IPS DF 19.7 (cell line): ENCODE measurements at regions not wholly inside any gene's neighbourhood (a gene's known extent, or its start where the extent isn't known, plus 50 kb on each side); places are given as distances from the start of the nearest gene placed in this dataset.
"Not testable (repeated sequence)": the region's sequence is repeated elsewhere in the genome, so short reads cannot be mapped to it uniquely, and the experiment has no call there.

ENCODE experiments used
- DNase-seq: peaks from one replicate; pipeline ENCODE4 v3.0.0-alpha.2; 2013; ENCODE audit warnings: low read depth, low spot score

GRCh38 chr11:87645626-87646025 lies 529.6 kb downstream of the RAB38 start:
- DNase-seq = no peak

- no peak for DNase-seq
These were observed 535.4 kb downstream of the RAB38 start for GRCh38 chr11:87639753-87640364.

GRCh38 chr11:87635001-87635400 lies 540.2 kb downstream of the RAB38 start:
- no peak for DNase-seq

DNA sequence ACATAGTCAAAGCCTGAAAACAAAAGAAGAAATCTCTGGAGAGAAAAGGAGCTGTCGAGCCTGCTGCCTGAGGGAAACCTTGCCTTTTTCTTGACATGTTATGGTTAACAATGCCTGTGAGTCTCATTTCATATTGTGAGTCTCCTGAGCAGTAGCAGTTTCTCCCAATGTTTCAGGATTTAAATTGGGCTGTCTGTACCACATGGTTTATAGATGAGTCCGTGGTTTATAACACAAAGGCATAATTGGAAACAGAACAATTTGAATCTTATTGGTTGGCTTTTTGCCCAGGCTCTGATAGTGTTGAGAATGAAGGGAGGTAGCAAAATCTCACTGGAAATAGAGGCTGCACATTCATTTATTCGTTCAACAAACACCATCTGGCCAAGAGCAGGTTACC lies 540.9 kb downstream of the RAB38 start:
- no peak for DNase-seq

- no peak for DNase-seq
These were observed 546.3 kb downstream of the RAB38 start for GRCh38 chr11:87628957-87629356.

- no peak for DNase-seq
These were observed 547.1 kb downstream of the RAB38 start for GRCh38 chr11:87628026-87628580.

- DNase-seq = not testable (repeated sequence)
These were observed 551.5 kb downstream of the RAB38 start for GRCh38 chr11:87623531-87624365.

GRCh38 chr11:87616511-87616910 lies 558.7 kb downstream of the RAB38 start:
- no peak for DNase-seq

DNA sequence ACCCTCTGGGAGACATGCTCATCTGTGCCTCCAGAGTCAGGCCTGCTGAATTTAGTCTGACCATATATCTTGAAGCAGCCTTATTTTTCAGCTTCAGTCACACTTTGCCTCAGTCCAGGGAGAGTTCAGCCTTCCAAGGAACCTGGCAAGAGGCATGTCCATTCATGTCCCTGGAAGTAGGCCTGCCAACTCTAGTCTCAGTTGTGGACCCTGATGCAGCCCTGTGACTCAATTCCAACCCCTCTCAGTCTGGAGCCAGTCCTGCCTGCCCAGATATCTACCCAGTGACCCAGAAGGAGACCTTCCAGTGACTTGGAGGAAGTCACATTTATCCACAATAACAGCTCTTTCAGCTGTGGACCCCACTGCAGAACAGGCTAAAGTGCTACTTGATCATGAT lies 566.6 kb downstream of the TMEM135 start:
- no peak for DNase-seq

GRCh38 chr11:87603887-87604286 lies 566.2 kb downstream of the TMEM135 start:
- no peak for DNase-seq

DNA sequence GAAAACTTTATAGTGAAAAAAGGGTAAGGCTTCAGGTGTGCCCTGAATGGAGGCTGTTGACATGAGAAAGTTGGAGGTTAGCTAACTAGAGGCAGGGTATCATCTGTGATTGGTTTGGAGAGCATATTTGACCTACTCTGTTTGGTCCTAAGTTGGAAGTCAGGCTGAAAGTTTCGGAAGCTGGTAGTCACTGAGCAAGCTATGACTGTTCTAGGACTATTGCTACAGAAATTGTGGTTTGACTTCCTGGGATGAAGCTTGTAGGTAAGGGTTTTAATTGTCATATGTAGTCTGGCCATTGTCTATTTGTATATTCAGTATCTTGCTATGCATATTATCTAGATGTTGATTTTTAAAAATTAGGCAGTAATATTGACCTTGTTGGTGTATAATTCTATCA lies 565.0 kb downstream of the TMEM135 start:
- DNase-seq = no peak

- DNase-seq = no peak
These were observed 563.2 kb downstream of the TMEM135 start for GRCh38 chr11:87600938-87601337.

DNA sequence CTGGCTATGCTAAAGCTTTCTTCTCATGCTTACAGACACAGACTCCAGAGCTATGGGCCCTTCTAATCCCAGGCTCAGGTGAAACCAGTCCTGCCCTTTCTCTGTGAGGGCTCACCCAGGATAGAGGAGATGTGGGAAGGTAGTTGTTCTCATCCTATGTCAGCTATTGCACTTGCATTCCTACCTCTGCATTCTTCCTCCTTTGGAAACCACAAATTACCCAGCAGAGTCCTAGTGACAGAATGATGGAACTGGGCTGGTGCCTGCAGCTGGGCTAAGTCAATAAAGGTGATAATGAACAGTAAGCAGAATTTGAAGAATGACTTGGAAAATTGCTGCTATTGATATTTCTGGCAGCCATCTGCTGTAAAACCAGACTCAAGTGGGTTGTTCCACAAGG lies 560.0 kb downstream of the TMEM135 start:
- no peak for DNase-seq

DNA sequence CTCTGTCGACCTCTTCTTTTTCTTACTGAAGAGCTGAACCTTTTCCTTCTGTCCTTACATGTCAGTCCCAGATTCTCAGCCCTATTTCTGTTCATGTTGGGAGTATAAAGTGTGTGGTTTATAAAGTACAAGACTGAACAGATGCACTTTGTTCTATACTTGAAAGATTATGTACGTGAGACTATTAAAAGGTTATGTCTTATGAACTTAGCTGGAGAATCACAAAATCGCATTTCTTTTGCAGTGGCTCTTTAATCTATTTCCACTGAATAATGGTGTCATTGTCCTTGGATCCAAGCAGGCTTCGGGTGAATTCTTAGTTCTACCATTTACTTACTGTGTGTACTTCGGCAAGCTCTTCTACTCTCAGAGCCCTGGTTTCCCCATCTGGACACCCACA lies 558.4 kb downstream of the TMEM135 start:
- DNase-seq = no peak

DNA sequence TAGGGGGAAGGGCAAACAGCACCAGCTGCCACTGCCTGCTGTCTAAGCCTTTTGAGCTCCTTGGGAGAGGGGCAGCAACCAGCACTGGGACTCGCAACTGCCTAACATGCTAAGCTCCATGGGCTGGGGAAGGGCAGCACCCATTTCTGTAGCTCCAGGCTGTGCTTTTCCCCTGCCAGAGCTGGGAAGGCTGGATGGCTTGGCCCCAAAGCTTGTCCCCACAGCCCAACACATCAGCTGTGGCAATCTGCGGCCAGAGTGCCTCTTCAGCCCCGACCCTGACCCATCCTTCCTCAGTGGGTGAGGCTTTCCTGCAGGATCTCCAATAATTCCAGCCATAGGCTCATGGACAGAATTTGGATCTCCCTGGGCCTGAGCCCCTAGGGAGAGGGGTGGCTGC lies 551.3 kb downstream of the TMEM135 start:
- DNase-seq = no peak

- DNase-seq = not testable (repeated sequence)
These were observed 547.9 kb downstream of the TMEM135 start for GRCh38 chr11:87585613-87586012.

DNA sequence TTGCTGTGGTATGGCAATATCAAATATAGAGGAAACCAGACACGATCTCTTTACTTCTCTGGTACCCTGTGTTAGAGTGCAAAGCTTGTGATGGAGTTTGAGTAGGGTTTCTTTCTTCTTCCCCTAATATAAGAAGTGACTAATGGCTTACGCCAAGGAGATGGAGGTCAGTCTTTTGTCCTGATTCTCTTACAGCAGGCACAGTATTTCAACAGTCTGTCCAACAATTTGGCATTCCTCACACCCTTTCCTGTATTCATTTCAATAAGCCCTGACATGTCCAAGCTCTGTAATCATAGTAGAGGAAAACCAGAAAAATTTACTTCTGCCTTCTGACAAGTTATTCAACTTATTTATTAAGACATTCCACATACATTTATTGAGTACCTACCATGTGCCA lies 546.2 kb downstream of the TMEM135 start:
- no peak for DNase-seq

DNA sequence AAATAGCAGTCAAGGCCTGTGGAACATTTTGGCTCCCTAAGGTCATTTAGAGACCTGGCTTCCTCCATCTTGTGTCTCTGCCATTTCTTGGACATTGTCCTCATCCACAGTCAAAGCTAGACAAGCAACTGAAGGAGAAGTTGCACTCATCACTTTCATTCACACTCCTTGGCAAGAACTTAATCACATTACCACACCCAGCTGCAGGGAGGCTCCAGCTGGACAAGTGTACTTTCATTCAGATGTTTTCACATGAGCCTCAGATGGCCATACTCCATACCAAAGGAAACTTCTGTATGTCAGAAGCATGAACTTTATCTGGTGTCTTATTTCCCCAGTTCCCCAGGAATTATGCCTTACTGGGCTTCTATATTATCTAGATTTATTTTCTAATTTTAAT lies 537.4 kb downstream of the TMEM135 start:
- DNase-seq = no peak

- no peak for DNase-seq
These were observed 536.5 kb downstream of the TMEM135 start for GRCh38 chr11:87574193-87574592.

DNA sequence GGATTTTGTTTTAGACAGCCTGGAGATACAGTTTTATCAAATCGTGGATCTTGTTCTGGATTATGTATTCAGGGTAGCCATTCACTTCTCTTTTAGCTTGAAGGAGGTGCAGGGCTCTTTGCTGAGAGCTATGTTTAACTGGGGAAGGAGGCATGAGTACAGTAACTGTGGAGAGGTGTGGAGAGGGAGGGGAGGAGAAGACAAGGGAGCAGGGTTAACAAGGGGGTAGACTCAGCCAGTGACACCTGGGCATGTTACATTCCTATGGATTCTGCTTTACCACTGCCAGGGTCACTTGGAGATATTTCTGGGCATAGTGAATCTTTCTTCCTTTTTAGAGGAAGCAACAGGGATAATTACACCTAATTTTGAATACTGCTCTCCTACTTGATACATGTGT lies 536.0 kb downstream of the TMEM135 start:
- DNase-seq = no peak

DNA sequence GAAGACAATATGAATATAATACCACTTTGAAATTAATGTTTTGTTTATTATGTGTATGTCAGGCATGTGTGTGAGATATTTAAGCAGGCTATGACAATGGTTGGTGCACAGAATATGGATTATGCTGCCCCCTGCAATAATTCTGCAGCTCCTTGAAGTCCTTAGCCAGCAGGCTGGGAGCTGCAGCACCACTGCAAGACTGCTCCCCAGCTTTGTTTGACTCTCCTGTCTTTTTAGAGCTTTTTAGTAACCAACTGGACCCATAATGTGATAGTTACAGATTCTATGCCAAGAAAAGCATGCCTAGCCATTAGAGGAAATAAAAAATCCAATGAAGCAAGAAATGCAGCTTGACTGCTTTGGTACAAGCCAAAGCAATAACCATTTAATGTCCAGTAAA lies 535.1 kb downstream of the TMEM135 start:
- DNase-seq = no peak

DNA sequence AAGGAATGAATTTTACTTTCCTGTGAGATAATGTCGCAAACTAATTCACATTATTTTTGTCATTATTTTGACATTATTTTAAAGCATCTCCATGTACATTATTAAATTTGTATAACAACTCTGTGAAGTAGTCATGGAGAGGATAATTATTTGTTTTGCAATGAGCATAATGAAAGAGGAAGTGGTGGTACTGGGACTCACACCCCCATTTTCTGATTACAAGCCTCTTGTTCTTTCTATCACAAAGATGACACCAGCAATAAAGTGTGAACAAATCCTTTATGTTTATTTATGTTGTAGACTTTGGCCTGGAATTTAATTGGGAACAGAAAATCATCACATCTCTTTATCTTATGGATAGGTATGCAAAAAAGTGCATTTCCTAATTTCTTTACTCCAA lies 522.6 kb downstream of the TMEM135 start:
- DNase-seq = no peak

GRCh38 chr11:87559852-87560251 lies 522.1 kb downstream of the TMEM135 start:
- DNase-seq = not testable (repeated sequence)
